GM19193 (cell line): ENCODE measurements at regions not wholly inside any gene's neighbourhood (a gene's known extent, or its start where the extent isn't known, plus 50 kb on each side); places are given as distances from the start of the nearest gene placed in this dataset.

Source experiments
- POLR2A ChIP-seq: IDR thresholded peaks from 4 replicates; pipeline ENCODE4 v1.6.1; 2011; ENCODE audit not compliant: insufficient read depth, insufficient read length; ENCODE audit errors: extremely low read depth

DNA sequence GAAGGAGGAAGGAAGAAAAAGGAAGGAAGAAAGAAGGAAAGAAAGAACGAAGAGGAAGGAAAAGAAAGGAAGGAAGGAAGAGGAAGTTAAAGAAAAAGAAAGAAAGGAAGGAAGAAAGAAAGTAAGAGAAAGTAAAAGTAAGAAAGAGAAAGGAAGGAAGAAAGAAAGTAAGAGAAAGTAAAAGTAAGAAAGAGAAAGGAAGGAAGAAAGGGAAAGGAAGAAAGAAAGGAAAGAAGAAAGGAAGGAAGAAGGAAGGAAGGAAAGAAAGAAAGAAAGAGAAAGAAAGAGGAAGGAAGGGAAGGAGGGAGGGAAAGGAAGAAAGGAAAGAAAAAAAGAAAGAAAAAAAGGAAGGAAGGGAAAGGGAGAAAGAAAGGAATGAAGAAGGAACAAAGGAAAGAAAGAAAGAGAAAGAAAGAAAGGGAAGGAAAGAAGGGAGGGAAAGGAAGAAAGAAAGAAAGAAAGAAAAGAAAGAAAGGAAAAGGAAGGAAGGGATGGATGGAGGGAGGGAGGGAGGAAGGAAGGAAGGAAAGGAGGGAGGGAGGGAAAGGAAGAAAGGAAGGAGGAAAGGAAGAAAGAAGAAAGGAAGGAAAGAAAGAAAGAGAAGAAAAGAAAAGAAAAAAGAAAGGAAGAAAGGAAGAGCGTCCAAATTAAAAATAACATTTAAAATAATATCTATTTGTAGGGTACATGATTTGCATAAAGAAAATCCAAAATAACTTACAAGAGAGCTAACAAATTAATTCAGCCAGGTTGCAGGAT is 827.9 kb downstream of the TSN start:
- TF ChIP-seq POLR2A = no peak

DNA sequence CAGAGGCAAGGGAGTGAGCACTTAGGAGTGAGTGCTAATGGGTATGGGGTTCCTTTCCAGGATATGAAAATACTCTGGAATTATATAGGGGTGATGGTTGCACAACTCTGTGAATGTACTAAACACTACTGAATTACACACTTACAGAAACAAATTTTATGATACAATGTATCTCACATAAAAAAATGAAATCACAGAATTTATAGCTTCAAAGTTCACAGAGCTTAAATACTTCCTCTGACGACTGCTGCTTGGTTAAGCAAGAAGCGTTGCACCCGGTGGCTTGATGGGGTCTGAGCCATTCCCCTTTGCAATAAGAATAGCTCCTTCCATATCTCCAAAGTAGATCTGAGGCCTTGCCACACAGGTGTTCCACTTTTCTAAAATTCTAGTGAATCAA is 835.1 kb downstream of the TSN start:
- TF ChIP-seq POLR2A = no peak

DNA sequence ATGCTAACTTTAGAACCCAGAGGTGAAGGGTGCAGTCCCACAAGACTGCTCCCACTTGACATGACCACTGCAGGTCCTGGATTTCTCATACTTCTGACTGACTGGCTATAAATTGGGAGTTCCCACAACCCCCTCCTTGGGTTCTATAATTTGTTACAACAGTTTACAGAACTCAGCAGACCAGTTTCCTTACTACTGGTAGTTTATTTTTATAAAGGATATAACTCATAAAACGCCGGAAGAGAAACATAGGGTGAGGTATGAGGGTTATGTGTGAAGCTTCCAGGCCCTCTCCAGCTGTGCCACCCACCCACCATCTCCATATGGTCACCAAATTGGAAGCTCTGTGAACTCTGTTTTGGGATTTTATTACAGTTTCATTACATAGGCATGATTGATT is 839.6 kb downstream of the TSN start:
- TF ChIP-seq POLR2A = no peak

DNA sequence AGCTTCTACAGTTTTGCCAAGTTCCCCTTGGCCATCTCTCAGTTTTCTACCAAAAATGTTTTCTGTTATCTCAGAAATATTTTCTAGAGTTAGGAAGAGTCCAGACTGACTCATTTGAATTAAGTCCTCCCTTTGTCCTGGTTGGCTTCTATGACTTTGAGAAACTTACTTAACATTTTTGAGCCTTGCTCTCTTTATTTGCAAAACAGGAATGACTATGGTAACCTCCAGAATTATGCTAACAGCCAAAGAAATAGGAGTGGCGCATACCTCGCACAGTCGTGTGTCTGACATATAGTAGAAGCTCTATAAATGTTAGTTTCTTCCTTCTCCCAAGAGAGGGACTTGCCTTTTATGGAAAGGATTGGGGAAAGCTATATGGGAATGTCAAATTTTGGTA is 841.1 kb downstream of the TSN start:
- no peak for TF ChIP-seq POLR2A

DNA sequence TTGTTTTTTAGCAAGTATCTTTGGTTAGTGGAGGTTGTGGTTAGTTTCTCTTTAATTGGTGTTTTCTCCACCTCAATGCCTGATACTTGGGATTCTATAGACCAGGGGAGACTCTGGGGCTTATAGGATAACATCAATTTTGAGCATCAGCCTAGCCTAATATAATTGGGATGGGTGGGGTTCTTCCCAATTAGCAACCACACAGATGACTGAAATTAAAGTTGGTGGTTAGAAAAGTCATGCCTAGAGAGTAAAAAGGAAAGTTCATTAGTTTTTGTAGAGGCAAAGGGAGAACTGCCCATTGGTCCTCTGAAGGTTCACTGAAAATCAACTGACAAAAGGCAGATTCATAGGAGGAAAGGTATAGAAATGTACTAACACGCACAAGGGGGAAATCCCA is 843.3 kb downstream of the TSN start:
- TF ChIP-seq POLR2A = no peak

DNA sequence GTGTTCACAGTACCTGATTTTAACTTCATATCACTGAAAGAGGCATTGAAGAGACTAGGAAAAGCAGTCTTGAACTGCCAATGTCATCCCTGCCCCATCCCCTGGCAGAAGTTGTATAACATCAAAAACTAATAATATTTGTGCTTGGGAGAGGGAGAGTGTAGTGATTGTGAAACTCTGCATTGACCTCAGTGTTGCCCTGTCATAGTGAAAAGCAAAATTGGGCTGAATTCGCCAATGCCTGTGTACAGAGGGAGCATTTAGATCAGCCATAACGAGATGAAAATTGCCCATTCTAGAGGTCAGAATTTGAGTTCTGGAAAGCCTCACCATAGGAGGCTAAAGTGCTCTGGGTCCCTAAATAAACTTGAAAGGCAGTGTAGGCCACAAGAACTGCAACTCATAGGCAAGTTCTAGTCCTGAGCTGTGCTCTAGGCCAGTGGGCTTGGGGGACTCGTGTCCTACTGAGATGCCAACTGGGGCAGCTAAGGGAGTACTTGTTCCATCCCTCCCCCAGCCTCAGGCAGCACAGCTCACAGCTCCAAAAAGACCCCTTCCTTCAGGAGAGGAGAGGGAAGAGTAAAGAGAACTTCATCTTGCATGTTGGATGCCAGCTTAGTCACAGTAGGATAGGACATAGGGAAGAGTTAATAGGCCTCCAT is 855.6 kb downstream of the TSN start:
- TF ChIP-seq POLR2A = no peak

DNA sequence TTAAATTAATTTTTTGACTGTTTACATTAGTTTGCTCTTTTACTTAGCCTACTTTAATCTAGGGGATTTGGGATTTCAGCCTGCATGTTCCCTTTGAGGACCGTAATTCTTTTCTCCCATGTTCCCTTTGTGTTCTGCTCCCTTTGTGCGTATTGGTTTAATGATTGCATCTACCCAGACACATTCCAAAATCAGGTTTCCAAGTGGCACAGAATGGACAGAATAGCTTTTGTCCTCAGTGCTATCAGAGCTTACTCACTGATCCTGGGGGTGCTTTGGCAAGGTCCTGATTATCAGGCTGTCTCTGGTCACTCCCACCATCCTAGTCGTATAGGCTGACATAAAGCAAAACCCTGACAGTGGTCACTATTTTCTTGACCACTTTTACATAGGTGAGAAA is 867.5 kb downstream of the TSN start:
- no peak for TF ChIP-seq POLR2A

DNA sequence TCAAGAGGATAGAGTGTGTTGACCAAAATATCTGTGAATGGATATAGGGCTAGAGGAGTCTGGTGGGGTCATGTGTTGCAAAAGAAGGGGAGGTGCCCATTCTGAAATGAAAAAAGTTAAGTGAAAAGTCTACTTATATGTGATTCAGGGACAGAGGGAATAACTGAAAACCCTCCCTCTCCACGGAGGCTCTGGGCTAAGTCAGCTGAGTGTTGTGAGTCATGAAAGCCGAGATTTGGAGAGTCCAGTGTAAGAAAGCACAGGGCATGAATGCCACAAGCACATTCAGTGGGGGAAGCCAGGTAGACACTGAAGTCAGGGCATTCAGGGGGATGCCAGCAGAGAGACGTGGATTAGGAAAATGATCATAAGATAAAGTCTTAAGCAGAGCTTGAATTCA is 871.9 kb downstream of the TSN start:
- TF ChIP-seq POLR2A = no peak

DNA sequence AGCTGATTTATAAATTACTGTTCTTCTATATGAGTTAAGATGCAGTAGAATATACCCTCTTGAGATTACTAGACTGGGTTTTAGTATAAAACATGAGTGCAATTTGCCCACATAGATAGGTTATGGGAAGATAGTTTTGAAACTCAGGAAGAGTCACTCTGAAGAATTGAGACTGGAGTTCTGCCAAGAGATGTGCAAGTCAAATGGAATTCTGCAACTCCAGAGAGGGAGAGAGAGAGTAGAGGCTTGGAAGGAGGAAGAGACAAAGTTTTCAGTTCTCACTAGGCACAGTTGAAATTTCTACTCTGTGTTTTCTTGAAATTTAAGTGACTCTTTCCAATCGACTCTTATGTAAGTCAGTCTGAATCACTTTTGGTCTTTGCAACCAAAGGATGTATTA is 878.8 kb downstream of the TSN start:
- TF ChIP-seq POLR2A = no peak

DNA sequence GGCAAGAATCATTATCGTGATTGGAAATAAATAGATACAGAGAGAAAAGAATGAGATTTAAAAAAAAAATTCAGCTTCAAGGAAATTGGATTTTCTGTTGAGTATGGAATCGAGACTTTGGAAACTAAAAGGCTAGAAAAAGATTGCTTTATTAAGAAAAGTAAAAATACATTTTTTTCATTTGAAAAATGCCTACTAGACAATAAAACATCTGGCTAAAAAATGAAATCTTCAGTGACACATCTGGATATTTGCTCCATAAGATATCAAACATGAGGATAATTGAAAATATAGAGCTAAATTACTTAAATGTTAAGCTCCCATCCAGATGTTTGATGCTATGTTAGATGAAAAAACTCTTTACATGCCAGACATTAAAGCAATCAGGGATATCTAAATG is 879.5 kb downstream of the TSN start:
- TF ChIP-seq POLR2A = no peak

DNA sequence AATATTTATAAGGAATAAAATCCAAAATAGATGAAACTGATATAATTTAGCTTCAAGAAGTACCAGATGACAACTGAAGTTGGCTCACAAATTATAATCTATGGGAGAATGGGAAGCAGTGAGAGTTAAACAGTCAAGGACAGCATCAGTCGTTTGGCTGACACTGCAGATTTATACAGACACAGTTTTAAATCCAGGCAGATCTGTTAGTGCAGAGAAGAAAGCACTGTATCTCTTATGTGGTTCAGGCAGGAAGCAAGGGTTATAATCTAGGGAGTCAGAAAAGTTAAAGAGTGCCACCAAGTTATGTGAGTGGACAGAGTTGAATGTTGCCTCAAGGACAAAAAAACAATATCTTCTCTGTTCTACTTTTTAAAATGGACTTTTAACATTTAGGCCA is 880.2 kb downstream of the TSN start:
- no peak for TF ChIP-seq POLR2A

DNA sequence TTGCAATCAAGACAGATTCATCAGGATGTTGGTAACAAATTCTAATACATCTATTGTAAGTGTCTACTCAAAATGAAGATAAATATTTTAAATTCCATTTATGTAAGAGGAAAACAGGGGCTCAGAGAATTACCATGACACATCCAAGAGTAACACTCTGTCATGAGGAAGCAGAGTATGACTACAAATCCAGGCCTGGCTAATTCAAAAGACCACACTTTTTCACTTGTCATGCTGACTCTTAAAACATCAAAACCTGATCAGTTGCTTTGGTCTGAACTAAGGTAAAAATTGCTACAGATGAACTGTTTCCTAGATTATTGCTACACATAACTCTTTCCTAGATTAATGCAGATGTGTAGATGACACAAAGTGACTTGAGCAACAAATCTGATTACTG is 880.6 kb downstream of the TSN start:
- no peak for TF ChIP-seq POLR2A

DNA sequence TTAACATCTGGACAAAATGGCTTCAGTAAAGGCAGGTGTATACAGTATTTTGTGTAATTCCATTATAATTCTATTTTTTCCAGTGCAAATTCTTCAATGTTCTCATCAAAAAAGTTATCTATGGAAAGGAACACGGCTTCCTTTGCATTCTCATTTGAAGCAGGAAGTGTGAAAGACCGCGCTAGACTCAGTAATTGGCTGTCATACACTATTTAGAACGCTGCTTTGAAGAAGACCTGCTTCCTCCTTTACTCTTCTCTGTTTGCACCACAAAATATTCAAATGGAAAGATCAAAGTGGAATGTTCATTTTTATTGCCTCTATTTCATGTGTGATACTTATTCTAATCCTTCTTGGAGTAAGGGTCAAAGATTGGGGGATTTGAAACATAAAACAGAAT is 883.7 kb downstream of the TSN start:
- no peak for TF ChIP-seq POLR2A

DNA sequence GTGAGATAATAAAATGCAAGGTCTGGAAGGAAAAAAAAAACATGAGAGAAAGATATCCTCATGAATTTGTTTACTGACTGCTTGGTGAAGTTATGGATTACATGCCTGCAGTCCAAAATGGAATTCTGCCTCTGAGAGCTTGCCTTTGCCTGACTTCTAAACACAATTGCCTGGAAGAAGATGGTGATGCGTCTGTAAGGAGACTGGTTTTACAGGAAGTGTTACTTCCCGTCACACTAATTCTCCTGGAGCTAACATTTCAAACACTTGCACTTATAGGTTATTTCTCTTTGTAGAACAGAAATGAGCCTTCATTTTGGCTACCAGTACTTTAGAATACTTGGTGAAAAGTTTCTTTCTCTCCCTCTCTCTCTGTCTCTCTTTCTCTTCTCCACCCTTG is 884.3 kb downstream of the TSN start:
- no peak for TF ChIP-seq POLR2A

DNA sequence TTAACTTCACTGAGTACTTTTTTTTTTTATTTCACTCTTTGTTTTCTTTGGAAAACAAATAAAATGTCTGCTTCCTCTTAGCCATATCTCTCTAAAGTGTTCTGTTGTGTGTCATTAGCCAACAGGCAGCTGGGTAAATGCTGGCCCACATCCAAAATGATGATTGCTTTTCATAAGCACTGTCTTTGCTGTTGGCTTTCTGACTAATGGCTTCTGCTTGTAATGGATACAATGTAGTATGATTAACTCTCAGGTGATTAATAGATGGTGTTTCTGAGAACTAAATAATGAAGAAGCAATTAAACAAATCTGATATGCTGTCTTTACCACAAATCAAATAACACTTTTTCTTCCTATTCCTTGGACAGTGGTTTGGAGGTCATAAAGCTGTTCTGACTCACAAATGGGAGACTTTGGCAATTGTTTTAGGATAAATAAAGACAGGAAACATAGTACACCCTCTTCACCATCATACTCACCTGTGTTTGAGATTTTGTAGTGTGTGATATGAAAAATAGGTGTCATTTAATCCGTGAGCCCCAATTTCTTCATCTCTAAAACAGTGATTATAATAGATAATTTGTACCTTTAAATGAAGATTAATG is 888.4 kb downstream of the TSN start:
- no peak for TF ChIP-seq POLR2A

DNA sequence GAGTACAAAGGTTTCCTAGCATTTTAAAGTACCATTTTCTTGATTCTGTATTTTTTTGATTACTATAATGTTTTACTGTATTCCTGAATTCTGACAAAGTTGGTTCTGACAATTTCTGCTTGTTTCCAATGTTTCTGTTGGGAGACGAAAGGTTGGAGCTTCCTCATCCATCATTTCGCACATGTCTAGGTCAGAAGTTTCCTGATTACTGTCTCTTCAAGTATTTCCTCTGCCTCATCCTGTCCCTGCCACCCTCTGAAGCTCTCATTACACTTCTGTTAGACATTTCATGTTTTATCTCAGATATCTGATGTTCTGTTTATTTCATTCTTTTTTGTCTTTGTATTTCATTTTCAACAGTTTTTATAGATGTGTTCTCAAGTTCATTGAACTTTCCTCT is 895.8 kb downstream of the TSN start:
- no peak for TF ChIP-seq POLR2A
